ENCODE measurements at regions not wholly inside any gene's neighbourhood (a gene's known extent, or its start where the extent isn't known, plus 50 kb on each side); places are given as distances from the start of the nearest gene placed in this dataset.
"Not testable (repeated sequence)": the region's sequence is repeated elsewhere in the genome, so short reads cannot be mapped to it uniquely, and the experiment has no call there.

DNA sequence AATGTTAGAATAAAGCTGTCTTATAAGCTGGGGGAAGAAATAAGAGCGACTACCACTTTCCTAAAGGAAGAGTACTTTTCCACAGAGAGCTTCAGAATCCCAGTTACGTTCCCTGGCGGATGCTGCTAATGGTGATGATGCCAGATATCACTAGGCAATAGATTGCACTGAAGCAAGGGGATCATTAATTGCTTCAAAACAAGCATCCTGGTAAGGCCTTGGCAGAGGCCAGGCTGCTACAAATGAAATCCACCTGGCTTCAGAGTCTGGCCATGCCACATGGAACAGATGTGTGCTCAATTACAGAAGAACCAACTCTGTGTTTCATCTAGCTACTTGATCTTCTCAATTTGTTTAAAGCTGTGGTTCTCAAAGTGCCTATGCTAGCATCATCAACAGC is 129.2 kb upstream of the IL12A start:
- DNase-seq, result no peak

DNA sequence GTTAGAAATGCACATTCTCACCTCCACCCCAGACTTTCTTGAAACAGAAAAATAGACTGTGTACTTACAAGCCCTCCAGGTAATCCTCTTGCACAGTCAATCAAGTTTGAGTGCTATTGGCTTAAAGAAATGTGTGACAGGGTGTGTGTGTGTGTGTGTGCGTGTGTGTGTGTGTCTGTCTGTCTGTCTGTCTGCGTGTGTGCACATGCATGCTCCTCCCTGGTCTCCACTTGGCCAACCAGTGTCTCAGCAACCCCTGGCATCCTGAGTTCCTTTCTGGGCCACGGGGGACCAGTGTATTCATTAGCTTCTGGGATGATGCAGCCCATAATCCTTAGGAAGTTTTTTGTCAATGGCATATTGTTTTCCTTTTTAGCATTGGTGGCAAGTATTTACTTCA is 128.8 kb upstream of the IL12A start:
- no peak for DNase-seq

- DNase-seq, result no peak
Measured at GRCh38 chr3:159860269-159861116, 128.1 kb upstream of the IL12A start.

DNA sequence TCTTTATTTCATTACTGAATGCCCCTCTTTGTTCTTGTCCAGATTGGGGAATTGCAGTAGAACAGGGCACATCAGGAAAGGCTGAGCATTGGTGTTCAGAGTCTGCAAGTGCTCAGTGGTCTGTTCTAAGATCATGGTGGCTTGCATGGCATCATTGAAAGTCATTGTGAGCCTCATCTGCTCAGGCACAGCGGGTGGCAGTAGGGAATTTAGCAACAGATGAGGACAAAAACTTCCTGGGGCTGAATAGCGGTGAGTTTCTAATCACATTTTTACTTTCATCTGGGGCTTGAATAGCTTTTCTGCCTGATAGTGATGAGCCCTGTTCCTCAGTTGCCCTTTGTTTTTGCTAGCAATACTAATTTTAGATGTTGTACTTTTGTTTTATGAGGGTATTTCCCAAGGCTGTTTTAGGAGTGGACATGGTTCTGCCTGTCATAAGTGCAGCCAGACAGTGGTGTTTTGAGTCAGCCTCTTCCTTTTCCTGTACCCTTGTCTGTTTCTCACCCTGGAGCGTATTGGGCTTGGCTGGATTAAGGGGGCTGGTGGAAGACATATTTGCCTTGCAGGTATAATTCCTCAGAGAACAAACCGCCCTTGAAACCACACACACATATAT is 127.2 kb upstream of the IL12A start:
- peak; percentile 17 for DNase-seq

DNA sequence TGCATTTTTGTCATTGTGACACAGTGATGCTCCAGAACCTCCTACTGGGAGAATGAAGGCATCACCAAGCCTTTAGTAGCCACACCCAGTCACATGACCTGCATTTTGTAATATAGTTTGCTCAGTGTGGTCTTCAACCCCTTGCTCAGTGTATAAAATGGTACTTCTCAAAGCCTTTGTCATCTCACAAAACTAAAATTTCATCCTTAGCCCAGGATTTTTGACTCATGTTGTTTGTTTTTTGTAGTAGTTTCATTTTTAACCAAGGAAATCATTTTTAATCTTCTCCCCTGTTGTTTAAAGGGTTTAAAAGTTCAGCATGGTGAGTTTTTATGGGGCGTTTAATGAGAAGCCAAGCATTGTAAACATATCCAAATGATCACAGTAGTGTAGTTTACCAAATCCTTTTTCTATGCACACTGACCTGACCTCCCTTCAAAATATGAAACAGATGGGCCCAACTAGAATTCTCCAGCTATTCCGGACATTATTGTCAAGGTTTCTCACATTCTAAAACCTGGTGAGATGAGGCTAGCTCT is 123.5 kb upstream of the IL12A start:
- DNase-seq, result no peak

GRCh38 chr3:159866201-159866746 is 122.4 kb upstream of the IL12A start:
- DNase-seq, result no peak

DNA sequence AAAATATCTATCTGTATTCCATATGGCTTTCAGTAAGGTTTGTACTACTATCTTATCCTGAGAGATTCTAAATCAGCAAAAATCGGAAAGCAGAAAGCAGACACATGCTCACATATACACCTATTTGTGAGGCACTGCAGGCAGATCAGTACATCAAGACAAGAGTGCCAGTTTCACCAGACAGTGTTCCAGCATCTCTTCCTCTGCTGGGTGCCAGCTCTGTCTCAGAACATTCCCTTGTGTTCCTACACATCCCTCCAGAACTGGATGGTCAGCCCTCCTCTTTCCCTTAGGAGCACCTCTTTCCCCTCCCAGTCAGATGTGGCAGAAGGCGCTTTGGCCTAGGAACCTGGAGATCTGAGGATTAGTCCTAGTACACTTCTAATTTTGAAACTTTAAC is 121.3 kb upstream of the IL12A start:
- DNase-seq, result no peak

DNA sequence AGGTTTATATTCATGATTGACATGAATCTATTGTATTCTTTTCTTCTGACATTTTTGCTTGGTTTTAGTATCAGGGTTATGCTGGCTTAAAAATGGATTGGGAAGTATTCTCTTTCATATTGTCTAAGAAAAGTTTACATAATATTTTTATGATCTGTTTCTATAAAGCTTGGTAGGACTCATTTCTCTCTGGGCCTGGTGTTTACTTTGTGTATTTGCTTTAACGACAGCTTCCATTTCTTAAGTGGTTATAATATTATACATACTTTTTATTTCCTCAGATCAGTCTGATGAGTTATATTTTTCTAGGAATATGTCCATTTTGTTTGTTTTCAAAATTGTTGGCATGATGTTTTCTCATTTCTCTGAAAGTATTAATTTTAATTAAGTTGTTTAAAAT is 117.9 kb upstream of the IL12A start:
- DNase-seq, result no peak

DNA sequence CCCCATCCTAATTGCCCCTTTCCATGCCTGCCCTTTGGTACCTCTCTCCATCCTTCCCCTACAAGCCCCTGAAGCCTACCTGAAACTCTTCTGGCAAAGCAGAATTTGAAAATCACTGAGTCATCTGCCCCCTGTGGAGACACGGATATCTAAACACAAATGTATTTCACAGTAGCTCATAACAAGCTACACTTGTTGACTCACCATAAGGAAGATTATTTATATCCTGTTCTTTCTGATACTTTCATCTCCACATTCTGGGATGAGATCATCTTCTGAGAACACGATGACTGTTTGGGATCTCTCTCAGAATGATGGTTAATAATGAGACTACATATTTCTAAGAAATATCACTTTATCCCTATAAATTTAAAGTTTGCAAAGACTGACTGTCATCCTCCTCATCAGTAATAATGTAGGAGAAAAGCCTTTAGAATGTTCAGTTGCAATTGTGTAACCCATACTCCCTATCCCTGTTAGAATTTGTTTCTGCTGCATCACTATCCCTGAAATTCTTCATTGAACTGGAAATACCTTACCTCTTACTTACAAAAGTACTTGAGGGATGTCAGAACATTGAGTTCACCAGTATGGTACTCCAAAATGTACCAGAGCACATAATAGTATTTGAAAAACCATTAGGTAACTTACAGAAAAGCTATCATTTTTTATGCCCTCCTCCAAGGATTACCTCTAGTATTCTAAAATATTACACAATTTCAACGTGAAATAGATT is 116.1 kb upstream of the IL12A start:
- DNase-seq, result peak; percentile 27

DNA sequence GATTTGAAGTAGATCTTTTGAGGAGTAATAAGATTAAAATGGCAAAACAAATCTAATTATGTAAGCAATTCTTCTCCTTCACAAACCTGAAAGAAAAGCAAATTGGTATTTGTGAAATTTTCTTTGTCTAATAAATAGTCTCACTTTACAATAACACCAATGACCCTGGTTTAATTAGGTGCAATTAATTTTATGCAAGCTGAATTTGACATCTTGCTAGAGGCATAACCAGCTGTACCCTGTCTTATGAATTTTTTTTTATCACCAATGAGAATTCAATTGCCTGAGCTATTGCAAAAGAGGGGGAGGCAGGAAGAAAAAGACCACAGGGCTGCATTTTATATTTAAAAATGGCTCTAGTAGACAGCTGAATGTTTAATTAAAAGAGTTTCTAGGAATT is 113.5 kb upstream of the IL12A start:
- no peak for DNase-seq

DNA sequence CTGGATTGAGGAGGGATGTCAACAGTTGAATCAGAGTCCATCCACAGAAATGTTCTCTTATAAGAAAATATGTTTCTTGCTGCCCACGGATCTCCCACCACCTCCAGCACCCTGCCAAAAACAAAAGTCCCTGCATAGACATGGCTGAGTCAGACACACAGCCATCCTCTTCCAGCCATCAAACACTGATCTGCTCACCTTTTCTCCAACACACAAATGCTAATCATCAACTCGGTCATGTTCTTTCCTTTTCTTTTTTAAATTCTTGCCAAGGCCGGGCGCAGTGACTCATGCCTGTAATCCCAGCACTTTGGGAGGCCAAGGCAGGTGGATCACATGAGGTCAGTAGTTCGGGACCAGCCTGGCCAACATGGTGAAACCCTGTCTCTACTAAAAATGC is 110.7 kb upstream of the IL12A start:
- no peak for DNase-seq

DNA sequence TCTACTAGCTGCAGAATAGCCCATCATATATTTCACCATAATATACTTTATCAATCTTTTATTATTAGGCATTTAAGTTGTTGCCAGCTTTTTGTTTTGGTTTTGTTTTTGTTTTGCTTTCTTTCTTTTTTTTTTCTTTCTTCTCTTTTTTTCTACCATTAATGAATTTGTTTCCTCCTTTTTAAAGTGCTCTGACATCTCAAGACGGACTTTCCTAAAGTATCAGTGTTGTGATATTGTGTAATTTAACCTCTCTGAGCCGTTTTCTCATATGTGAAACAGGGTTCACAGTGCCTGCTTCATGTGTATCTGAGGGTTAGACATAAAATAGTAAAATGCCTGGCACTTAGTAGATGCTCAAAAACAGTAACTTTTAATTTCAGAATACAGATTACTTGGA is 109.5 kb upstream of the IL12A start:
- no peak for DNase-seq

GRCh38 chr3:159879598-159879997 is 109.0 kb upstream of the IL12A start:
- no peak for DNase-seq

- DNase-seq, result no peak
Measured at GRCh38 chr3:159881208-159881607, 107.4 kb upstream of the IL12A start.

GRCh38 chr3:159881828-159882309 is 106.8 kb upstream of the IL12A start:
- DNase-seq, result no peak

DNA sequence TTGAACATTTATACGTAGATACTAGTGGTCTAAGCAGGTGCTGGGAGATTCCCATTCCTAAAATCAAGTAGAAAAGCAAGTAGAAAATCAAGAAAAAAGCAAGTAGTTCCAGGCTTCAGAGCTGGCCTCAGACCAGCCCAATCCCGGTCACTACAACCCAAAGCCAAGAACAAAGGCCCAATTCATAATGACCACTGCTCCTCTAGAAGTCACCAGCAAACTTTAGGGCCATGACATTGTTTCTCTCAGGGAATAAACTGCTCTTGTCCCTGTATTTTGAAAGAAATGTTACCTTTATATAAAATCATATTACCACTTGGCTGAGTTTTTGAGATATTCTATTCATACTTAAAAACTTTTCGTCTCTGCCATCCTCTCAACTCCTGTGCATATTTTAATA is 106.3 kb upstream of the IL12A start:
- no peak for DNase-seq

GRCh38 chr3:159882790-159883779 is 105.5 kb upstream of the IL12A start:
- DNase-seq, result no peak

DNA sequence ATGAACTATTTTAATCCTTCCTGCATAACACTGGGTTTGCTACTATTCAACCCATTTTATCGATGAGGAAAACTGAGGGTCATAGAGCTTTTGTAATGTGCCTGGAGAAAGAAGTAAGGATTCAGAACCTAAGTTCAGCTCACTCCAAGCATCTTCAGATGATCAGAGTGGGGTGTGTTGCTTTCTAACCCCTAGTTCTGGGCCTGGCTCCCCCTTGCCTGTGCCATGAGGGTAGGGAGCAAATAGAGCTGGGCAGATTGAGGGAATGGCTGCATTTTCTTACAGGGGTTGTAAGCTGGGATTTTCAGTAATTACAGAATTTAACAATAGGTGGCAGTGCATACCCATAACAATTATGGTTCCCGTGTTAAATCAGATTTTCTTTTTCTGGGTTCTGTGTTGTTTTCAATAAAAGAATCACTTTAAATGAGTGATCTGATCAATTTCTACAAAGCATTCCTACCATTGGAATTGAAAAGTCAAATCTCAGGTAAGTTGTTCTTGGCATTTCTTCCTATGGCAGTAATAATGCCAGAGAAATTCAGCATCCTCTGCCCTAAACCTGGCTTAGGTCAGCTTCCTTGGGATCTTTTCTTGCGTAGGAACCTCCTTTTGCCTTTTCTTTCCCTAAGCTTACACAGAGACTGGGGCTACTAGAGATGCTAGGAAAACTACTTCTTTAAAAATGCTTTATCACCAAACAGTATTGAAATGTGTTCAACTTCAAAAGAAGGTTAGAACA is 103.8 kb upstream of the IL12A start:
- DNase-seq, result peak; percentile 32

DNA sequence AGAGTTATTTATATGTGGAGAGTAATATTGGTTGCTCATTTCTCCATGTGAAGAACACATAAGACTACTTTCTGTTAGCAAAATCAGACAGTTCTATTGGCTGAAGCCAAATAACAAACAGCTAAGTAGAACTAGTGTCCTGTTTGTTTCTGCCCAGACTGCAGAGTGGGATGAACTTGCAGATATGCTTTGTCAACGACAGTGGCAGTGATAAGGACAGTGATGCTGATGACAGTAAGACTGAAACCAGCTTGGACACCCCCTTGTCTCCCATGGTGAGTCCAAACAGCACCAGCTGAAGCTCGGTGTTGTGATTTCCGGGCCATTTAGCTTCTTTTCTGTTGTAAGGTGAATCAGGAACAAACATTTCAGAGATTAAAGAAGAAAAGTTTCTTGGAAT is 102.6 kb upstream of the IL12A start:
- no peak for DNase-seq

- DNase-seq, result not testable (repeated sequence)
Measured at GRCh38 chr3:159886530-159886929, 102.1 kb upstream of the IL12A start.

DNA sequence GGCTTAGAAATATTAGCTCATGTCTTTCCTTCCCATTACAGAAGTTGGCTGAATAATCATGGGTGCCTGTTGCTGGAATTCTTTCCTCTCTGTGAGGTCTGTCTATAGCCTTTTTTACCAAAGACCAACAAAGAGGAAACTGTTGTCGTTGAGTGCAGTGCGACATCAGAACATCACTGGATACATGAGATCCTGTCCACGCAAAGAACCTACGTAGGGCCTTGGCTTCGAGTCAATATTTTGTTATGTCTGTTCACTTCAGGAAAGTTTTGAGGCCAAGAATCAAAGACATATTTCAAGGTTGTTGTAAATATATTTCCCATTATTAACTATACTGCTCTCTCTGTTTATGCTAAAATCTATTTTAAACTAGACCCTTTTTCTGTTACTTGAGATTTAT is 101.5 kb upstream of the IL12A start:
- DNase-seq, result no peak

Measured in activated CD4-positive, alpha-beta T cell treated with anti-CD3 and anti-CD28 coated beads, Interleukin-2, amount 50 U/mL, for 16 hours (primary cell).